PC-9 (cell line): ENCODE measurements at regions not wholly inside any gene's neighbourhood (a gene's known extent, or its start where the extent isn't known, plus 50 kb on each side); places are given as distances from the start of the nearest gene placed in this dataset.

Experiments
- CTCF ChIP-seq: fragments of 200-600 bp; sonication (generic); conservative IDR thresholded peaks from 2 replicates; pipeline ENCODE4 v1.6.1; 2017; ENCODE audit warnings: mixed run types, antibody characterized with exemption, mild to moderate bottlenecking, moderate library complexity
- EZH2 ChIP-seq: fragments of 200-600 bp; sonication (generic); IDR thresholded peaks from 2 replicates; pipeline ENCODE4 v1.8.0; 2017; ENCODE audit warnings: antibody characterized with exemption, low read depth

DNA sequence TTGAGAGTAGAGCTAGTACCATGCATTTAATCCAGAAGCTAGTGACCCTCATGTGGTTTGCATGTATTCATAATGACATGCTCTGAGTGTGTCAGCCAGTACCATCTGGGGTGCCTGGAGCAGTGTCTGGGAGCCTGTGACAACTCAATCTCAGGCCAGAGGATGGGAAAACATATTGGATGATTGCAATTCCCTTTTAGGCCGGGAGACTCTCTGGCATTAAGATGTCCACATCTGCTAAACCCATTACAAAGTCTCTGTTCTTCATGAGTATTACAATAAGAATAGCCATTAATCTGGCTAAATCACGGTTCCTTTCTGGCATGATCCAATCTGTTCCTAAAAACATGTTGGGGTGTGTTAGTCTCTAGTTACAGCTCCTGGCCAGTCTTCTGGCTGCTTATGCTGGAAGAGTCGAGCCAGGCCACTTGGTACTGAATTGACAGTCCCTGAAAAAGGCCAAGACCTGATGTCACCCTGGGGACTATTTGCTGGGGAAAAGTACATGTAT lies 475.7 kb downstream of the ENC1 start:
- TF ChIP-seq CTCF = no peak
- no peak for TF ChIP-seq EZH2
